Peyer's patch (tissue), 4 donors: ENCODE measurements at regions not wholly inside any gene's neighbourhood (a gene's known extent, or its start where the extent isn't known, plus 50 kb on each side); places are given as distances from the start of the nearest gene placed in this dataset.

Source experiments
- POLR2A ChIP-seq, 2 donors: fragments of 450-650 bp; IDR thresholded peaks; one replicate each; pipeline ENCODE4 v1.5.1; 2017; ENCODE audit warnings: antibody characterized with exemption in 2 of 2, mild to moderate bottlenecking in 2 of 2, moderate library complexity in 2 of 2
- TF ChIP-seq, protein P1 (sequence below), 6 experiments: fragments of 450-650 bp in 4 of 6; fragments of 200-600 bp in 2 of 6; sonication (generic) in 1 of 6; IDR thresholded peaks; one replicate each; pipeline ENCODE4 v1.5.1; 2017 to 2019; ENCODE audit warnings: antibody characterized with exemption in 6 of 6, mild to moderate bottlenecking in 3 of 6, moderate library complexity in 1 of 6

GRCh38 chr14:36055052-36055378, 121.5 kb downstream of the PTCSC3 start:
- TF ChIP-seq, protein P1, sequence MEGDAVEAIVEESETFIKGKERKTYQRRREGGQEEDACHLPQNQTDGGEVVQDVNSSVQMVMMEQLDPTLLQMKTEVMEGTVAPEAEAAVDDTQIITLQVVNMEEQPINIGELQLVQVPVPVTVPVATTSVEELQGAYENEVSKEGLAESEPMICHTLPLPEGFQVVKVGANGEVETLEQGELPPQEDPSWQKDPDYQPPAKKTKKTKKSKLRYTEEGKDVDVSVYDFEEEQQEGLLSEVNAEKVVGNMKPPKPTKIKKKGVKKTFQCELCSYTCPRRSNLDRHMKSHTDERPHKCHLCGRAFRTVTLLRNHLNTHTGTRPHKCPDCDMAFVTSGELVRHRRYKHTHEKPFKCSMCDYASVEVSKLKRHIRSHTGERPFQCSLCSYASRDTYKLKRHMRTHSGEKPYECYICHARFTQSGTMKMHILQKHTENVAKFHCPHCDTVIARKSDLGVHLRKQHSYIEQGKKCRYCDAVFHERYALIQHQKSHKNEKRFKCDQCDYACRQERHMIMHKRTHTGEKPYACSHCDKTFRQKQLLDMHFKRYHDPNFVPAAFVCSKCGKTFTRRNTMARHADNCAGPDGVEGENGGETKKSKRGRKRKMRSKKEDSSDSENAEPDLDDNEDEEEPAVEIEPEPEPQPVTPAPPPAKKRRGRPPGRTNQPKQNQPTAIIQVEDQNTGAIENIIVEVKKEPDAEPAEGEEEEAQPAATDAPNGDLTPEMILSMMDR (IDR thresholded peaks at IDR 0.05): no peak
- TF ChIP-seq POLR2A (IDR thresholded peaks at IDR 0.05): no peak
